ENCODE measurements at regions not wholly inside any gene's neighbourhood (a gene's known extent, or its start where the extent isn't known, plus 50 kb on each side); places are given as distances from the start of the nearest gene placed in this dataset.

- Histone ChIP-seq H3K4me1 (ENCODE audit: insufficient read depth, low read length) (0 out of 2 replicates have a peak, but pooled peaks cover 2% of the 10 kb centered on the region), H3K27ac (ENCODE audit: insufficient read length, low read depth, low read length) (no peak overlapping the region), H4K8ac (replicated peaks; ENCODE audit: insufficient read length, low read depth, low read length) (no peak overlapping the region), H3K27me3 (ENCODE audit: insufficient read depth, low read length) (no peaks in the 10 kb centered on the region), H3K23ac (ENCODE audit: insufficient read length, low read depth, low read length) (no peak overlapping the region), H3K9me3 (ENCODE audit: control insufficient read depth, low read depth, low read length) (no peaks in the 10 kb centered on the region), H2AFZ (ENCODE audit: low read length) (no peak overlapping the region), H3K4me2 (ENCODE audit: insufficient read depth, insufficient read length, low read length) (no peak overlapping the region), H2BK5ac (ENCODE audit: insufficient read length, low read length) (no peak overlapping the region), H2BK12ac (ENCODE audit: insufficient read length, low read depth, low read length) (no peak overlapping the region), H3K18ac (ENCODE audit: insufficient read length, low read depth, low read length) (no peak overlapping the region), H4K5ac (ENCODE audit: insufficient read length, low read depth, low read length) (no peak overlapping the region), H3K56ac (ENCODE audit: insufficient read length, low read depth, low read length) (no peak overlapping the region), H3K79me1 (ENCODE audit: insufficient read depth, low read depth, low read length, poor library complexity, severe bottlenecking) (no peaks in the 10 kb centered on the region), H4K91ac (ENCODE audit: insufficient read length, low read depth, low read length) (no peak overlapping the region), H3K79me2 (ENCODE audit: insufficient read depth, low read length) (no peaks in the 10 kb centered on the region), H3K23me2 (ENCODE audit: insufficient read length, low read depth, low read length, poor library complexity, severe bottlenecking) (no peaks in the 10 kb centered on the region), H2BK15ac (ENCODE audit: low read depth, low read length) (no peak overlapping the region), H2BK120ac (ENCODE audit: low read depth, low read length, poor library complexity, severe bottlenecking) (no peak overlapping the region), H2AK5ac (ENCODE audit: insufficient read length, low read length) (no peak overlapping the region), H3K9ac (ENCODE audit: extremely low read depth, insufficient read length, low read length) (no peak overlapping the region), H3K14ac (ENCODE audit: insufficient read depth, low read length) (no peak overlapping the region), H2BK20ac (ENCODE audit: low read depth, low read length, poor library complexity, severe bottlenecking) (no peak overlapping the region), H3T11ph (ENCODE audit: low read length) (no peak overlapping the region), H3K4ac (ENCODE audit: low read depth, low read length) (no peak overlapping the region), H4K20me1 (ENCODE audit: control insufficient read depth, insufficient read depth, insufficient read length) (no peaks in the 10 kb centered on the region)
- no peak overlapping the region for H3K27ac Mint-ChIP-seq
- peaks cover 14 to 15% of the 10 kb centered on the region in 2 experiments for H3K4me1 Mint-ChIP-seq
- no CpG with 5 or more reads among the region's 2 CpGs for WGBS (ENCODE audit: extremely low coverage, insufficient read length, low lambda C conversion rate)
- peaks cover 0 to 2% (median 0%) of the 10 kb centered on the region in 3 experiments; a peak in 2 of 7 replicates for H3K36me3 Mint-ChIP-seq (ENCODE audit: insufficient read depth in 1 of 3, low read depth in 3 of 3)
- H3K27me3 Mint-ChIP-seq (ENCODE audit: low read depth), result no peaks in the 10 kb centered on the region
- H3K4me3 Mint-ChIP-seq, result no peak overlapping the region
- DNase-seq, result no peak
- TF ChIP-seq CTCF (conservative IDR thresholded peaks at IDR 0.05), result no peak
- H3K9me3 Mint-ChIP-seq, result peaks cover 2 to 7% of the 10 kb centered on the region in 2 experiments; a peak in 2 of 5 replicates
These were observed 68.4 kb upstream of the DDIT4L start for GRCh38 chr4:100258675-100259074.
